ENCODE measurements at regions not wholly inside any gene's neighbourhood (a gene's known extent, or its start where the extent isn't known, plus 50 kb on each side); places are given as distances from the start of the nearest gene placed in this dataset.

DNA sequence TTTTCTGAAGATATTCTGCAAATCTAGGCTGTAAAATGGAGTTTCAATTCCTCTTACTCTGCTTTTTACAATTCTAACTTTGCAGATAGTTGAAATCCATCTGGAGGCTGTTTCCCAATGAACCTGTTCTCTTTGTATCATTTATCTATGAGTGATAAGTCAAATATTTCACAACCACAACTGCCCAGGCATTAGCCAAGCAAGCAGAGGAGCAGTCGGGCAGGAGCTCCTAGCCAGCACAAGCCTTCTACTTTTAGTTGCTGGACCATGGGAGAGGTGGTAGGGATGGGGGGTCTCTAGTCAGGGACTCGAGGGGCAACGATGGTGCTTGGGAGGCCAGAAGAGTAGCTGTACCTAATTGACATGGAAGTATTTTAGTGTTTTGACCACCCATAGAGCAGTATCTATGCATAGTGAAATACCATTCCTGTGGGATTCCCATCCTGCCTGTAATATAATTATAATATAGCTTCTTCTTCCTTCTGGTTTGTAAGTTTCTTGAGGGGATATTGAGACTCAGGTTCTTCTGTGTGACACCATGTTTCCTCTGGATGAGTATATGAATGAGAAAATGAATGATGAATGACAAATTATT lies 353.5 kb upstream of the IL12A start:
- no peak for DNase-seq (ENCODE audit: missing footprints)
- no peak for ATAC-seq
- intact Hi-C loops (cut with DNase I), result no loop called here

DNA sequence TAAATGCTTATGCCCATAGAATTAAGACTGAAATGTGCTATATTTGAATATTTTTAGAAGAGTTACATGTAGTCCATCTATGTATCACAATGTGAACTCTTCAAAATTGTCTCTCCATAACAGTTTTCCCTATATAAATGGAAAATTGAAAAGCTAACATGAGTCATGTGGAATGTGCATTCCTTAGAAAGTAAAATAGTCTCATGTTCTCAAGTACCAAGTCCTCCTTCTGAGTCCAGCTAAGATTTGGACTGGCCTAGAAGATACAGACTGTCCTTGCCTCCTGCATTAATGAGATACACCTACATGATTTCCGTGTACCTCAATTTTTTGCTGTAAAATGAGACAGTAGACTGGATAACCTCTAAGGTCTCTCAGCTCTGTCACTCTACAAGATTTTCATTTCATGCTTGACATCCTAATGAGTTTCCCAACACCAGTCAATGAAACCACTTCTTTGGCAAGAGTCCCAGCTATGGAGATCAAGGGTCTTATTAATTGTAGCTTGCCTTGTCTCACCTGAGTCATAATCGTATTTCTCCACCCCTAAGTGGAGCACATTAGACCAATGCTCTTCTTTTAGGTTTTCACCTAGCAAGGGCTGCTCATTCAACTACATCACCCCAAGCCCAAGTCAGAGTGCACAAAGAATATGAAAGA lies 350.6 kb upstream of the IL12A start:
- intact Hi-C loops (cut with DNase I), result no loop called here
- ATAC-seq (no peak), DNase-seq (ENCODE audit: missing footprints) (no peak)

DNA sequence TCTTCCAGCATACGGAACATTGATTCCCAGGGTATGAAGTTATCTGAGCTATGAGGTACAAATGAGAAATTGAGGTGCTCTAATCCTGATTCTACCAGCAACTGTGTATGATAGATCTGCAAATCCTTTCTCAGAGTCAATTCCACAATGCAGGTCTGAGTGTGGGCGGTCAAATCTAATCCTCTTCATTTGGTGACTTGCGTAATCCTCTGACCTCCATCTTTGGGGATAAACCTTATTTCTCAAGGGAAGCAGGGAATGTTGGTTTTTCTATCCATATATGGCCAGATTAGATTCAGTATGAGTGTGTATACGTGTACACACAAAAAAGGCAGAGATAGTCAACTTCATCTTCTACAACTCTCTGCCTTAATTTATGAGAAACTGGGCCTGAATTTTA lies 348.4 kb upstream of the IL12A start:
- DNase-seq (ENCODE audit: missing footprints), result no peak
- intact Hi-C loops (cut with DNase I), result no loop called here
- no peak for ATAC-seq

DNA sequence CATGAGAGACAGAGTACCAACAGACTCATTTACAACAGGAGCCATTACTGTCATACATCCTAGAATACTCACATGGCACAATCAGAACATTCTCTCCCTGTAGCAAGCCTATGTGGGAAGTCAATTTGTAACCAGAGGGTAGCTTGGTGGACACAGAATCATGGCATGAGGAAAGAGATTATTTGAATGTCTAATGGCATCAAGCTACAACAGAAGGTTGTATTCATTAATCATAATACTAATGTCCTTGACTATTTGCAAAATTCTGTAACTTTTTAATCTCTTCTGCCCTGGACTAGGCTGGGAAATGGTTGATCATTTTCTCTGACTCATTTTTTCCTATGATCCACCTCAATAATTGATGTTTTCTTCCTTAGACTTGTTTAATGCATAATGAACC lies 345.2 kb upstream of the IL12A start:
- no peak for ATAC-seq
- intact Hi-C loops (cut with DNase I), result no loop called here
- DNase-seq (ENCODE audit: missing footprints), result no peak

DNA sequence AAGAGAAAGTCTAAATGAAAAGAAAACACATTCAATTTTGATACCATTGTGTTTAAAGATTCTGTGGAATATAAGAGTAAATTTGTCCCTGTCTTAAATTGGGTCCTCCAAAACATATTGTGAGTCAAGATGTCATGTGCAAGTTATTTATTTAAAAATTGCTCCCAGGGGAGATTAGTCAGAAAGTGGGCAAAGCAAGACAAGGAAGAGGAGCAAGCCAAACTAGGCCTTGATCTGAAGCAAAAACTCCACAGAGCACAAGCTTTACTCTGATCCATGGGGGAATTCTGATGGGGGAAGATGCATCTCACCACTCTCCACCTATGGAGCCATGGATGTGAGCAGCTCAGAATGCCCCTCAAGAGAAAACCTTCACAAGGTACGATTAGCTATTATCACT lies 342.8 kb upstream of the IL12A start:
- no peak for ATAC-seq
- DNase-seq (ENCODE audit: missing footprints), result no peak
- intact Hi-C loops (cut with DNase I), result no loop called here

DNA sequence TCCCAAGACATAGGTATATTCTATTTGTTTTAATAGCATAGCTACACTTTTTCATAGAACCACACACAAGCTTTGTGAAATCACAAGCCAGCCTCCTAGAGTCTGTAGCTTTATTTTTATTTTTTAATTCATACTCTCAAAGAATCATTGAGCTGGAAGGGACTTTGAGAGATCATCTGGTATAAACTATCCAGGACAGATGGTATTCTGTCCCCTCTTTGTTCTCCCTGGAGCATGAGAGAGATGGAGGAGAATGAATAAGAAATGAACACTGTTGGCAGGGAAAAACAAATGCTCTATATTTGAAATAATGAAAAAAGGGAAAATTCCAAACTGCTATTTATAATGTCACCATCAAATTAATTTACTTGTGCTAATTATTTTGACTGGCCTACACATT lies 338.7 kb upstream of the IL12A start:
- intact Hi-C loops (cut with DNase I), result no loop called here
- no peak for ATAC-seq

DNA sequence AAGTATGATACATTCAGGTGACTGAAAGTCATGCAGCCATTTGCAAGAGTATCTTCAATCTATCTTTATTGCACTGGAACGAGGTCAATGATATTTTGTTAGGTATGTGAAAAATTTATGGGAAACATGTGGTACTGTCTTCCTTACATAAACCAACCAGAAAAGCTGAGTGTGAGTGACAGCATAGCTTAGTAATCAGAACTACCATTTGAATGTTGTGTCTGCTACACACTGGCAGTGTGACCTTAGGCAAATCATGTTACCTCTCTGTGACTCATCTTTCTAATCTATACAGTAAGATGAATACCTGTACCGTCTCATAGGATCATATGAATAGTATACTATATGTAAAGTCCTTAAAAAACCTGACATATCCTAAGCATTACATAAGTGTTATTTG lies 337.9 kb upstream of the IL12A start:
- no peak for ATAC-seq
- intact Hi-C loops (cut with DNase I), result no loop called here
- no peak for DNase-seq (ENCODE audit: missing footprints)

More for the DNA sequence above, 338.7 kb upstream of the IL12A start:
- no peak for DNase-seq (ENCODE audit: missing footprints)

DNA sequence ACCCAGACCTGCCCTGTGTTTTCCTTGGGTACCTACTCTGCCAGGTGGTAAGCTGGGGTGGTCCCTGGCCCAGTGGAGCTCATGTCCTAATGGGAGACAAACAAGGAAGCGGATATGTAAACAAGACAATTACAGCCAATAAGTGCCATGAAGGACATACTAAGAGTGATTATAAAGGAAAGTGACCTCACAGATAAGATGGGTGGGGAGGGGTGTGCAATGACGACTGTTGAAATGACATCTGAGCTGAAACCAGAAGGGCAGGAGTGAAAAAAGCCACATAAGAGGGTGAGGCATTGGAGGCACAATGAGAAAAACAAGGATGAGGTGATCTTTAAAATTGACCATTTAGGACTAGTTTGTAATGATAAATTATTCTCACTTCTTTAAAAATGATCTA lies 336.2 kb upstream of the IL12A start:
- DNase-seq (ENCODE audit: missing footprints) (no peak), ATAC-seq (peak; percentile 21)
- intact Hi-C loops (cut with DNase I), result no loop called here

DNA sequence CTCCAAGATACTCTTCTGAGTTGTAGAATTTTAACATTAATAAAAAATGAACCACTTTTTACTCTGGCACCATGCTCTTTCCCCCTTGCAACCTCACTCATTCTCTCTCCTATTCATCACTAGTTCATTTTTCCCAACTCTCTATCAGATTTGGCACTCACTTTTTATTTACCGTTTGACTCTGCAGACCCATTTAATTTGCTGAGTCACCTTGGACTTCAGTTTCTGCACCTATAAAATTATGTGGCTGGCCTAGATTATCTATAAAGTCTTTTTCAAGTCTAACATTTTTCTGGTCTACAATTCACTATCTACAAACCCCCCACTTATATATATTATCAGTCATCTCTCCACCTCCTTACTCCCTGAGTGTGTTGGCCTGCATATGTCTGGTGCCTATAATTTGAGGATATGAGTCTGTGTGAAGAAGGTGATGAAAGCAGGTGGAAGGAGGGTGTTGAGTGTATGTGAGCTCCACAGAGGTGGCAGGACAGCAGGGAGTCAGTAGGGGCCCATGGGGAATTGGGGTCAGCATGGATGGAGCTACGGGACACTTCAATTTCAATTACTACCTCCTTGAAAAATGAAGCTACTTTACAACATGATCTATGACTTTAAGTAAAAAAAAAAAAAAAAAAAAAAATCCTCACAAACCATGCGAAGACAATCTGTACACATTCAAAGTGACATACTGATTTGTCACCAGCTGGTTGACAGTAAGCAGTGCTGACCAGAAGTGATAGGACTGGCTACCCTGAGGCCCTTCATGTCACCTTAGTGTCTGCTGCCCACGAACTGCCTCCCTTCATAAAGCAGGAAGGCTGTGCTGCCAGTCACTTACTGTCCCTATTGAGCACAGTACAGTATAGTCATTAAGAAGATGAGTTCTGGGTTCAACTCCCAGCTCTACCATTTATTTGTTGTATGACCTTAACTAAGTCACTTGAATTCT lies 334.2 kb upstream of the IL12A start:
- intact Hi-C loops (cut with DNase I), result no loop called here
- ATAC-seq, result peak; percentile 93
- DNase-seq (ENCODE audit: missing footprints), result no peak

DNA sequence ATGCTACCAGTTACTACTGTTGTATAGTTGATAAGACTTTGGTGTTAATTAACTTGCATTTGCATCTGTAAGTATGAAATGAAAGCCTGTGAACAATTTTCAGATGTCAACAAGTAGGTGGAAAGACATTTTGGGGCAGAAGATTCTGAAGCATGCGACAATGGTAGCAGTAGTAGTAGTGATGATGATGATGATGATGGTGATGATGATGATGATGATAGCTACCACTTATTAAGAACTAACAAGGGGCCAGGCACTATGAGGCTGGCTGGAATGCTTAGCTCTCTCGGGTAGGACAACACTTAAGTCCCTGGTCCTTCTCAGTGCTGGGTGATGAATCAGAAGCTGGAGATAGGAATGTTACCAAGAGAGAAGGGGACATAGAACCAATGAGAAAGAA lies 333.4 kb upstream of the IL12A start:
- ATAC-seq, result no peak
- intact Hi-C loops (cut with DNase I), result no loop called here
- no peak for DNase-seq (ENCODE audit: missing footprints)

DNA sequence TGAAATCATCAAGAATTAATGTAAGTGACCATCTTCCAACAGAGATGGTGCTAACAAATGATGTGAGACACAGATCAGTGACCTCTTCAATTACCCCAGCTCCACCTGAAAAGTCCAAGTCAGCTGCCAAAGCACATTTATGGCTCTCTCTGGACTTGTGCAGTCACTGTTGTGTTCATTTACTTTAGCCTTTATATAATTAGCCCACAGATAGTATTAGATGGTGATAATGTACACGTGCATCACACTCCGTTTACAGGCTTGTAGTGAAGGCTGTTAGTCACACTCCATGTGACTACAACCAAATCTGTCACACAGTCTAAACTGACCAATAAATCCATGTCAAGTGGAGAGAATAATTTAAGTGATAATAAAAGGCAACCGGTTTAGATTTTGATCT lies 331.5 kb upstream of the IL12A start:
- no peak for ATAC-seq
- intact Hi-C loops (cut with DNase I), result no loop called here
- no peak for DNase-seq (ENCODE audit: missing footprints)

DNA sequence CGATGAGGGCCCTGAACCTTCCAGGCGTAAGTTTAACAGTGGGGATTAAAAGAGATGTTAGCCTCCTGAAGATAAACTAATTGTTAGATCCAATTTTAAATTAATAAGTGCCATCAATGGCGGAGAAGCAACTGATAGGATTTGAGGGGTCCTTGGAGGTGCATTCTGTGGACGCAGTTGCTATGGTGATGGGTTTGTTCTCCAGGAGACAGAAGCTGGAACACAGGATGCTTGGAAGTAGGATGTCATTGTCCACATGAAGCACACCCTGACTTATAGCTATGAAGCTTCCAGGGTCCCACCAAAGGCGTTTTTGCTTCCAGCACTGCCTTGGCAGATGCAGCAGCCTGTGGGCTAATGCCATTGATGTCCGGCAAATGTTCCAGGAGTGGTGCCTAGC lies 331.0 kb upstream of the IL12A start:
- ATAC-seq, result no peak
- intact Hi-C loops (cut with DNase I), result no loop called here
- DNase-seq (ENCODE audit: missing footprints), result no peak

DNA sequence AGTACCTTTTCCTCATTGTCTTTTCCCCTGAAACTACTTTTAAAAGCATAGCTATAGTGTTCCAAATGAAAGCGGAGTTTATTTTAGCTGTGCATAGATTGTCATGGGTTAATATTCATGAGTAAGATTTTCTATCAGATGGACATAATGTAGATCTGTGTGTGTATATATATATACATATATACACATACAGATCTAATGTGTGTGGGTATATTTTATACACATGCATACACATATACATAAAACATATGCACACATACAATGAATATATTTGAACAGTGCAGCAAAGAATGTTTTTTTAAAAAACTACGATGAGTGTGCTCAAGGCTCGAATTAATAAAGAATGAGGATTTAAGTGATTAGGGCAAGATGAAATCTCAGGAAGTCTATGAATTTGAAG lies 328.3 kb upstream of the IL12A start:
- DNase-seq (ENCODE audit: missing footprints), result no peak
- intact Hi-C loops (cut with DNase I), result no loop called here
- ATAC-seq, result no peak

DNA sequence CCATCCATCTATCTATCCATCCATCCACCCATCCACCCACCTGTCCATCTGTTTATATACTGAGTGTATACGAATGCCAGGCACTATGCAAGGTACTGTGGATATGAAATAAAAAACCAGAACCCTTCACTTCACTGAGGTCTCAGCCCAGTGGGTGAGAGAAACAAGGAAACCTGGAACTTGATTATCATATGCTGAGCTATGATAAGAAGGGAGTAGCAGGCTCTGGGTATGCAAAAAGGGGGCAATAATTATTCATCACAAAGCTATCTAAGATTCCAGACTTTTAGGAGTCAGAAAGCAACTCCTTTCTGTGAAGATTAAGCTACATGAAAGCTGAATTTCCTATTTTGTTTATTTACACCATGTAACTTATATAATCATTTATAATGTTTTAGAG lies 327.7 kb upstream of the IL12A start:
- DNase-seq (ENCODE audit: missing footprints), result no peak
- ATAC-seq, result no peak
- intact Hi-C loops (cut with DNase I), result no loop called here

DNA sequence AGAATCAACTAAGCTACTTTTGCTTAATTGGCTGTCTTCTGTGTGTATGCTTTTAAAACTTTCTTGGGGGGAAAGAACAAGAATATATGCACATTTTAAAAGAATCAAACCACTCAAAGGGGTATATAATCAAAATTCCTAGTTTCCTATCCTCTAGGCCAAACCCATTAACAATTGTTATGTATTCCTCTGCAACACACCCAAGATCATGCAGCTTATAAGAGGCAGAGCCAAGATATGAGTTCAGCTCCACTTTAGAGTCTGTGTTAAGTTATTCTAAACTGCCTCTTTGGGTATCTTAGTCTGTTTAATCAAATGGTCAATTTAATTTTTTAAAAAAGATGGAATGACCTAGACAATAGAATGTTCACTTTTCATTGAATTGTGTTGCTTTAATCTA lies 326.1 kb upstream of the IL12A start:
- intact Hi-C loops (cut with DNase I), result no loop called here
- DNase-seq (ENCODE audit: missing footprints) (no peak), ATAC-seq (no peak)

DNA sequence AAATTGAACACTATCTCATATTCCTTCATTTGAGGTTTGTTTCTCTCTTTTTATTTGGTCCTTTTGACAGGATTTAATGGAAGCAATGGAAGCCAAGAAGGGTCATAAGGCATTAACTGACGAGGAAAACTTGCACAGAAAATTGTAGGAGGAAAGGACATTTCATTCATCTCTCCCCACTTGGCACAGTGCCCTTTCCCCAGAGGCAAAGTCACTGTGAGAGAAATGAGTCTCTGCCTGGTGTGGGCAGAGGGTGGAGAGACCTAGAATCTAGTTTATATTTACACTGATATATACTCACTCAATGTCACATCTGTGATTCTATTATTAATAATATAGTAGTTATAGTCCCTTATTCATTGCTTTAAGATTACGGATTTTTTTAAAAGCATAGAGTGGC lies 324.6 kb upstream of the IL12A start:
- intact Hi-C loops (cut with DNase I), result no loop called here
- no peak for DNase-seq (ENCODE audit: missing footprints)
- no peak for ATAC-seq

DNA sequence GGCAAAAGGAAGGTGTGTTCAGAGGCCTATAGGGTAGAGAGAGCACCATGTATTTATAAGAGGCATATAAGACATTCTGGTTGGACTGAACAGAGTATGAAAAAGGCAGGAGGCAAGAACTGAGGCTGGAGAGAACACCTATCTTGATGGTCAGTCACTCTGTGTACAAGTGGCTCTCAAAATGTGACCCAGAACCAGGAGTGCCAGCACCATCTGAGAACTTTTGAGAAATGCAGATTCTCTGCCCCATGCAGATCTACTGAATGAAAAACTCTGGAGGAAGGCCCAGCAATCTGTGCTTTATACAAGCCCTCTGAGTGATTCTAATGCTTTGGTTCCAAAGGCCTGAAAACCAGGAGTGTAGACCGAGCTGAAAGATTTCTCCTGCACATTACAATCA lies 324.0 kb upstream of the IL12A start:
- peak; percentile 60 for ATAC-seq
- DNase-seq (ENCODE audit: missing footprints), result no peak
- intact Hi-C loops (cut with DNase I), result no loop called here

DNA sequence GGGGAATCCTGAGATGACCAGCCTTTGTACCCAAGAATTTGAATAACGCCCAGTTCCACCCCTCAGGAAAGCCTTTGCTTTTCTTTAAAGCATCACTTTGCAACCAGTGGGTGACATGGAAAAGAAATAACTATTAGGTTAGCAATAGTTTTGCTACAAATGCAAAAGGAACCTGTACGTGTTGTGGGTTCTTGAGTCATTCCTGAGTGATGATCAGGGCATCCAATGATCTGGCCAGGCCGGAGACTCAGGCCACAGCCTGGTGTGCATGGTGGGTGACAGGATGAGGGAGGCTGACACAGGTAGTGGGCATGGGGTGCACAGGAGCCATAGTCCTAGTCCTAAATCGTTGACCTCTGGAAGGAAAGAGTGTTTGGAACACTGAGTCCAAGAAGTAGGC lies 321.4 kb upstream of the IL12A start:
- ATAC-seq, result no peak
- intact Hi-C loops (cut with DNase I), result no loop called here

DNA sequence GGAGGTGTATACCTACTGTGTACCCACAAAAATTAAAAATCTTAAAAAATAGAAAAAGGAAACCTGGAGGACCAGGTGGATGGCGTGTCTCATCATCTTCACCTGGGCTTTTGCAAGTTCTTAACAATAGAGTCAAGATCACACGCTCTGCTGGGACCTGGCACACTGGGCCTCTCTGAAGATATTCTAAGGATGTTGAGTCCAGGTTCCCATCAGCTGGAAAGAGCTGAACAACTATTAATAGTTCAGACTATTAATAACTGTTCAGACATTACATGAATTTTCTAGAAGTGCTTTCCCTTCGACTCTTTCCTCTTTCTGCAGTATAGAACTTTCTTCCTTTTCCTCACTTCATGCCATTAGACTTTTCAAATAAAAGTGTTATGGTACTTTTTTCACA lies 320.2 kb upstream of the IL12A start:
- intact Hi-C loops (cut with DNase I), result no loop called here
- peak; percentile 60 for ATAC-seq
- no peak for DNase-seq (ENCODE audit: missing footprints)

More for the DNA sequence above, 321.4 kb upstream of the IL12A start:
- DNase-seq (ENCODE audit: missing footprints), result no peak

DNA sequence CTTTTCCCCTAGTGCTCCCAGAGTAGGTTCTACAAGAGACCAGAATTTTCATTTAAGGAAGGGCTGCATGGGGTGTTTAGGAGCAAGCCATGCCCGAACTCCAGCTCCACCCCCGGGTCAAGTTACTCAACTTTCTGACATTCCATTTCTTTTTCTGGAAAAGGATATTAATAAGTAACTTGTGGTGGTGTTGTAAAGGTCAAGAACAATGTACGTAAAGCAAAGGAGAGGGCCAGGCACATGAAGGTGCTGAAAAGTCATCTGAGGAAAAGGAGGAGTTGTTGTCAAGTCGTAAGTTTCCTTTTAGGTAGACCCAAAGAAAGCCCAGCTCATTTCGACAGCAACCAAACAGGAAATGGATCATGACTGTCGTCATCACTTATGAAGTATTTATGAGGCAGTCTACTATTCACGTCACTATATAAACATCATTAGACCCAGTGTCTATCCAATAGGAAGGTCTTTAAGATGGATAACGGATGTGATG lies 319.6 kb upstream of the IL12A start:
- no peak for DNase-seq (ENCODE audit: missing footprints)
- intact Hi-C loops (cut with DNase I), result no loop called here
- no peak for ATAC-seq
